Stimulated activated CD4-positive, alpha-beta T cell treated with anti-CD3 and anti-CD28 coated beads, Interleukin-12 subunit alpha, Interleukin-12 subunit beta, amount 100 ng/mL, for 48 hours (primary cell): ENCODE measurements at regions not wholly inside any gene's neighbourhood (a gene's known extent, or its start where the extent isn't known, plus 50 kb on each side); places are given as distances from the start of the nearest gene placed in this dataset.
"Not testable (repeated sequence)": the region's sequence is repeated elsewhere in the genome, so short reads cannot be mapped to it uniquely, and the experiment has no call there.

Experiments
- DNase-seq, 3 donors: peaks; one replicate each; pipeline ENCODE4 v3.0.0-alpha.2; 2020; ENCODE audit warnings: low read depth in 2 of 3, low spot score in 1 of 3

GRCh38 chr7:119968411-119968810 is 304.6 kb upstream of the KCND2 start:
- DNase-seq = not testable (repeated sequence)

- no peak for DNase-seq
Observed at GRCh38 chr7:119969054-119969453, 303.9 kb upstream of the KCND2 start.

GRCh38 chr7:119969763-119970162 is 303.2 kb upstream of the KCND2 start:
- no peak for DNase-seq

- DNase-seq = no peak
Observed at GRCh38 chr7:119974972-119975371, 298.0 kb upstream of the KCND2 start.

- no peak for DNase-seq
Observed at GRCh38 chr7:119982884-119983283, 290.1 kb upstream of the KCND2 start.

GRCh38 chr7:119983468-119983867 is 289.5 kb upstream of the KCND2 start:
- DNase-seq = no peak

- DNase-seq = no peak
Observed at GRCh38 chr7:119984247-119984646, 288.7 kb upstream of the KCND2 start.

- no peak for DNase-seq
Observed at GRCh38 chr7:119988401-119988800, 284.6 kb upstream of the KCND2 start.

GRCh38 chr7:119994928-119995327 is 278.0 kb upstream of the KCND2 start:
- no peak for DNase-seq

- no peak for DNase-seq
Observed at GRCh38 chr7:119996634-119997033, 276.3 kb upstream of the KCND2 start.

GRCh38 chr7:119999738-120000475 is 273.1 kb upstream of the KCND2 start:
- no peak for DNase-seq

- DNase-seq = no peak
Observed at GRCh38 chr7:120005720-120006119, 267.3 kb upstream of the KCND2 start.

- not testable (repeated sequence) for DNase-seq
Observed at GRCh38 chr7:120014301-120014700, 258.7 kb upstream of the KCND2 start.

- no peak for DNase-seq
Observed at GRCh38 chr7:120014925-120015465, 258.0 kb upstream of the KCND2 start.

GRCh38 chr7:120021085-120021484 is 251.9 kb upstream of the KCND2 start:
- DNase-seq = no peak

- DNase-seq = no peak
Observed at GRCh38 chr7:120023494-120024167, 249.3 kb upstream of the KCND2 start.

GRCh38 chr7:120028636-120029035 is 244.3 kb upstream of the KCND2 start:
- DNase-seq = no peak

- DNase-seq = no peak
Observed at GRCh38 chr7:120030876-120031275, 242.1 kb upstream of the KCND2 start.

GRCh38 chr7:120033114-120033513 is 239.9 kb upstream of the KCND2 start:
- no peak for DNase-seq

GRCh38 chr7:120039138-120039537 is 233.8 kb upstream of the KCND2 start:
- no peak for DNase-seq

- DNase-seq = no peak
Observed at GRCh38 chr7:120041798-120042197, 231.2 kb upstream of the KCND2 start.

- no peak for DNase-seq
Observed at GRCh38 chr7:120043250-120043649, 229.7 kb upstream of the KCND2 start.
